Stimulated activated CD4-positive, alpha-beta T cell treated with anti-CD3 and anti-CD28 coated beads, Interleukin-4, amount 100 ng/mL, for 48 hours (primary cell): ENCODE measurements at regions not wholly inside any gene's neighbourhood (a gene's known extent, or its start where the extent isn't known, plus 50 kb on each side); places are given as distances from the start of the nearest gene placed in this dataset.
"Not testable (repeated sequence)": the region's sequence is repeated elsewhere in the genome, so short reads cannot be mapped to it uniquely, and the experiment has no call there.

Experiments
- DNase-seq, 2 donors: peaks; one replicate each; pipeline ENCODE4 v3.0.0-alpha.2; 2020; ENCODE audit warnings: low read depth in 2 of 2

- no peak for DNase-seq
These were observed 257.8 kb upstream of the BTG1 start for GRCh38 chr12:92403210-92404175.

DNA sequence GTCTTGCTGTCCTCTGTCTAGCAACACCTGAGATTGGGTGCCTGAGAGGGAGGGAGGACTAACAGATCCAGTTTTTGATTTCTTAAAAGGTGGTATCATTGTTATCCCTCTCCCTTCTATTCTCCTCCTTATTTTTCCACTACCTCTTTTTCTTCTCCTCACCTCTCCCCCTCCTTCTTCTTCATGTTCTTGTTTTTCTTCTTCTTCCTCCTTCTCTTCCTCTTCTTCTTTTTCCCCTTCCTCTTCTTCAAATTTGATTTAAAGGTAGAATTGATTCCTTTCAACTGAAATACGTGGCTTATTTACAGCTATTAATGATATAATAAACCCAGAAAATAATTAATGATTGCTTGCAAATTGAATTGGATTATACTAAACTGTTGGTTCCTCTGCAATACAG is 256.8 kb upstream of the BTG1 start:
- DNase-seq = no peak

GRCh38 chr12:92400006-92400405 is 254.4 kb upstream of the BTG1 start:
- no peak for DNase-seq

DNA sequence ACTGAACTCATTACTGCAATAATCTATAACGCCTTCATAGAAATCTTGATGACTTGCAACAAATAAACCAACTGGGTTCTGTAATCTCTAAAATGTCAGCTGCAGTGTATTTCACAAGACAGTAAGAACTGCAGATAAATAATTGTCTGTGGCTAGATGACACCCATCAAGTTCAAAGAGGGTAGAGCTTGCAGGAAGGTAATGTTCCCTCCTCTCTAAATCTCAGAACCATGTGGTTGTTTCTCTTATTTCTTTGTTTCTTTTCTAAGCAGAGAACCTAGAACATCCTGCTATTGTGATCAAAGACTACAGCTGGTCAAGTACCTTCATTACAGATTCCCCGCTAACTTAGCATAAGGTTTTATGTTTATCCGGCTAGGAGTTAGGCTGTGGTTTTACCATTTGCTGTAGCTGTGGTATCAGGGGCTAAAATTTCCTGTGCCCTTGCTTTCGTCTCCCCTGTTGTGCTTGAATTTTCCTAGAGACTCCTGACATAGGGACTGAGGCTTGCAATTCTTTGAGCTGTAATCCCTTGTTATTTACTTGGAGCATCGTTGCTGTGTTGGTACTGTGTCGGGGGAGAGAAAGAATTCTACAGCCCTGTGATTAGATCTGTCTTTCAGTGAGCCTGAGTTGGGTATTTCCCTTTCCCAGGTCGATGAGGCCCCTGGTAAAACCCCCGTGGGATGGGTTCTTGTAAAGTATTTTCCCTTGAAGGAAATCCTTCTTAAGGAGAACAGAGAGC is 253.1 kb upstream of the BTG1 start:
- no peak for DNase-seq

DNA sequence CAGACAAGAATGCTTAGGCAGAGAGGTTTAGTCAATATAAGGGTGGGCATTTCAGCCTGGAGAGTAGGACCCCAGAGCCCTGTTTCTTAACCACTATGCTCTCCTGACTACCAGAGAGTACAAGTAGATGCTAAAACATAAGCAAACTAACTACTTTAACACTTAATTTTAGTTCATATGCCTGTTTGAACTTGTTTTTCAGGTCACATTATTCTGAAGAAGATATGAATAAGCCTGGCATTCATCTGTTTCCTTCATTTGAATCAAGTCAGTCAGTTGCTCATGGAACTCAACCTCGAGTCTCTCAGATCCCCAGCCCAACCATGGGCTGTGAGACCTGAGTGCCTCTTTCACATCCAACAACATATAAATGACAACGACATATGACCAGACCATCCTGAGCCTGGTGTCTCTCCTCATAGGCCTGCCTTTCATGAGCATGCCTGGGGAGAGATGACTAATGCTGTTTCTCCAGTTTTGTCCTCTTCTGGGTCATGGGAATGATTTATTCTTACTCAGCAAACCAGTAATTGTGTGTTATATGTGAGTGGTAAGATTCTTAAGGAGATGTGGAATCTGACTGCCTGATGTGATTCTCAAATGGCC is 251.1 kb upstream of the BTG1 start:
- DNase-seq = no peak

- no peak for DNase-seq
These were observed 249.7 kb upstream of the BTG1 start for GRCh38 chr12:92395322-92395721.

DNA sequence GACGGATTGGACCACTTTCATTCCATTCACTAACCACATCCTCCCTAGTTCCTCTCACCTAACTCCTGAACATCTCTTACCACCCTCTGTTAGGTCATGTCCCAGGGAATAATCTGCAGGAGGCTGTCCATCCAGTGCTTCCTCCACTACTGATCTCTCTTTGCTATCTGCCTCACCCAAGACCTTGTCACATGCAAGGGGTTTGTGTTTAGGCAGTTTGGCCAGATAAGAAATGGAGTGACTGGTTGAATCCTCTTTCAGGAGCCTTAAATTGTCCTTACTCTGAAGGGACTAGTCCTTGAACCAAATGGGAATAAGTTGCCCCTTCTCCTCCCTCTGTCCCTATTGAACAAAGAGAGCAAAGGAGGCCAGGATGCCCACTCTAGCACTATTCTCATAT is 249.2 kb upstream of the BTG1 start:
- no peak for DNase-seq

DNA sequence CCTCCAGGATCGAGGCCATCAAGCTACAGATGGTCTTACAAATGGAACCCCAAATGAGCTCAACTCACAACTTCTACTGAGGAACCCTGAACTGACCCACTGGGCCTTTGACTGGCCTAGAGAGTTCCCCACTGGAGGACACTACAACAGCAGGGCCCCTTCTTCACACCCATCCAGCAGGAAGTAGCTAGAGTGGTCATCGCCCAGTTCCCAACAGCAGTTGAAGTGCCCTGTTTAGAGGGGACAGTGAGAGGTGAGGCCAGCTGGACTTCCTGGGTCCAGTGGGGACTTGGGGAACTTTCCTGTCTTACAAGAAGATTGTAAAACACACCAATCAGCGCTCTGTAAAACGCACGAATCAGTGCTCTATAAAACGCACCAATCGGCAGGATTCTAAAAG is 247.9 kb upstream of the BTG1 start:
- peak in 1 of 2 donors; percentile 38 for DNase-seq

- DNase-seq = not testable (repeated sequence)
These were observed 246.1 kb upstream of the BTG1 start for GRCh38 chr12:92391726-92392125.

GRCh38 chr12:92389466-92389865 is 243.8 kb upstream of the BTG1 start:
- DNase-seq = no peak

- no peak for DNase-seq
These were observed 239.7 kb upstream of the BTG1 start for GRCh38 chr12:92385296-92385695.

DNA sequence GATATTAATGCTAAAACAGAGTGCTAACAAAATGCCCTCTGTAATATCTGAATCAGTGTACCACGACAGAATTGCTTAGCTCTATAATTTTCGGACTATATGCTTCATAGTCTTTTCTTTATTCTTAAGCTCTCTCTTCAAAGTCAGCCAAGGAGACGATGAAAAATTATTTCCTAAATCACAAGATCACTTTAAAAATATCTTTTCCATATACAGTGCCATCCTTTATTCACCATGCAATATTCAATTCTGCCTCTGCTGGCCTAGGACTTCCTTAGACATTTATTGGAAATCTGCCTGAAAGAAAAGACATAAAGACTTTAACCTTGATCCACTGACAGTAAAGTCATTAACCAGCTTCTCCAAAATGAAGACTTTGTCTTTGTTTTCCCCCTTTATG is 238.9 kb upstream of the BTG1 start:
- no peak for DNase-seq

- DNase-seq = no peak
These were observed 236.8 kb upstream of the BTG1 start for GRCh38 chr12:92382383-92382878.

DNA sequence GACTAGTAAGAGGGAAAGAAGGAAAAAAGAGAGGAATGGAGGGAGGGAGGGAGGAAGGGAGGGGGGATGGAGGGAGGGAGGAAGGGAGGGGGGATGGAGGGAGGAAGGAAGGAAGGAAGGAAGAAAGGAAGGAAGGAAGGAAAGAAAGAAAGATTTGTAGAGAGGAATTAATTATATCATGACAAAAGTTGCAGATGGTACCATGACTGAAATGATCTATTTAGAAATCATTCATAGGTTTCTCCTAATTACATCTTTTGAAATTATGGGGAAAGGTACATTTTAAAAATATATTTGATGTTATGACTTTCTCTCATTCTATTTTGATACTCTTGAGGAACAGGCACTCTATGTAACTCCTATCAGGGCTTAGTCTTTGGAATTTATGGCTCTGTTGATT is 236.2 kb upstream of the BTG1 start:
- no peak for DNase-seq

DNA sequence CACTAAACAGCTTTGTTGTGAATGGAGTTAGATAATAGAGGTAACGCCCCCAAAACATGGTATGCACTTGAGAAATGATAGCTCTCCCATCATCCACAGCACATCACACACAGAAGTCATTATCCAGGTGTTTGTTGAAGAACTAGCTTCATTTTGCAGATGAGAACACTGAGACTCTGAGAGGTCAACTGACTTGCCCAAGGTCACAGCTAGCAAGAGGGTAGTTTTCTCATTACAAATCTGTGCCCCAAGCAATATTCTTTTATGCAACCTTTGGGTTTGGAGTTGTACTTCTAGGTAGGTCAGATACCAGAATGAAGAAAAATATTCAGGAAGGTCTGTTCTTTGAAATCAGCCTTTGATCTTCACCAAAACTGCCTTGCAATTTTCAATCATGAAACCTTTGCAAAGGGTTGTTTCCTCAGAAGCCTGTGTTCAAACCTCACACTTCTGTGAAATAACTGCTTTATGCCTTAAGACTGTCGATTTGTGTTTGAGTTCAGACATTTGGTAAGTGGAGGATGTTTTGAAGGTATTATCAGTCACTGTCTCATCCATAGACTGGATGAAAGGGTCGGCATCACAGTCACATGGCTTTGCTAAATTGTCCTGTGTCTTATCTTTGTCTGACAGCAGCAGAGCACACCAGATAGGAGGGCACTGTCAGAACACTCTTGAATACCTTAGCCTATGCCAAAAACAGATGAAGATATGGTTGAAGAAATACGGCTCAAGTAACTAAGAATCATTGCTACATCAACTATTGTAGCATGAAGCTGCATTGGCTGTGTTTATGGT is 233.2 kb upstream of the BTG1 start:
- no peak for DNase-seq

DNA sequence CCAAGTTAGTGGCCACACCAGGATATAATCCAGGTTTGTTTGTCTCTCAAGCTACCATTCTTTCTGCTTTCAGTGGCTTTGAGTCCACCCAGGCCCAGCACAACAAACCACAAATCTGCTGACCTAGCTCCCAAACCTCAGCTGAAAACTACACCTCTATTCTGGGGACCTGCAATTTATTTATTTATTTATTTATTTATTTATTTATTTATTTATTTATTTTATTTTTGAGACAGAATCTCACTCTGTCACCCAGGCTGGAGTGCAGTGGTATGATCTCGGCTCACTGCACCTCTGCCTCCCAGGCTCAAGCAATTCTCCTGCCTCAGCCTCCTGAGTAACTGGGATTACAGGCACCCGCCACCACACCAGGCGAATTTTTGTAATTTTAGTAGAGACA is 229.9 kb upstream of the BTG1 start:
- not testable (repeated sequence) for DNase-seq

DNA sequence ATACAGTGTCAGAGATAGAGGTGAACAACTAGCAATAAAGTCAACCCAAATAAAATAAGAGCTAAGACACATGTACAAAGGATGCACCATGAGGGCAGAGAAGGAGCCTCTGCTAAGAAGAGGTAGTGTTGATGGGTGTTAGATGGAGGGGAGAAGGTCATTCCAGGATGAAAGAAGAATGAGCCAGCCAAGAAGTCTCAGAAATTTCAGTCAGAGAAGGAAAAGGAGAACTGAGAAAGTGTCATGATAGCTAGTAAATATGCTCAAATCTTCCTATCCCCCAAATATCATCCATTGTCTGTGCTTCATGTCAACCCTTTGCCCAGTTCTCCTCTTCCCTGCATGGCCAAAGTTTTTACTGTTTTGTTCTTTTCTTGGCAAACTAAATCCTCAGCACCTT is 225.2 kb upstream of the BTG1 start:
- DNase-seq = no peak

- no peak for DNase-seq
These were observed 224.0 kb upstream of the BTG1 start for GRCh38 chr12:92369636-92370035.

GRCh38 chr12:92369056-92369455 is 223.4 kb upstream of the BTG1 start:
- DNase-seq = no peak

DNA sequence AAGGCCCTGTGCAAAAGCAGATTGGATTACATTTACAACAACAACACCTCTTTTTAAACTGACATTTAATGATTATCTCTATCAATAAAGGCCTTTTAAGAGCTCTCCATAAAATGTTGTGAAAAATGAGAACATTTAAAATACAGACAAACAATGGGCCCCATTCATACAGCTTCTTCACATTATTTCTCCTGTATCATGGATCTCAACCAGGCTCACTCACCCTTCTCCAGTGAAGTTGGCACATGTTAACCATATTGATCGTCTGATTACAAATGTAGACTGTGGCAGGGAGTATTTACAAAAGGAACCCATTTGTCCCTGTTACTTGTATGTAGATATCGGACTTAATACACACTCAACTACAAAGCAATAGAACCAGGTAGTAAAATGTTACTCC is 220.2 kb upstream of the BTG1 start:
- no peak for DNase-seq

- no peak for DNase-seq
These were observed 219.7 kb upstream of the BTG1 start for GRCh38 chr12:92365333-92365732.
